Fibroblast of lung (primary cell): ENCODE measurements at regions not wholly inside any gene's neighbourhood (a gene's known extent, or its start where the extent isn't known, plus 50 kb on each side); places are given as distances from the start of the nearest gene placed in this dataset.

Source experiments
- DNase-seq, 2 donors: peaks; one replicate each; pipeline versions ENCODE4 v3.0.0 to v3.0.0-alpha.2; 2010; ENCODE audit warnings: low read depth in 2 of 2
- H2AFZ ChIP-seq: 2 replicates; pipeline ENCODE4 v1.5.1; 2012; ENCODE audit warnings: low read length, control low read depth, inconsistent platforms
- H3K27ac ChIP-seq: 2 replicates; pipeline ENCODE4 v1.5.1; 2011; ENCODE audit warnings: low read length, control low read depth; ENCODE audit not compliant: insufficient read depth
- H3K27me3 ChIP-seq: 2 replicates; pipeline ENCODE4 v1.5.1; 2011; ENCODE audit warnings: mild to moderate bottlenecking, low read length; ENCODE audit not compliant: control insufficient read depth, insufficient read depth
- H3K36me3 ChIP-seq: 2 replicates; pipeline ENCODE4 v1.5.1; 2011; ENCODE audit warnings: low read length; ENCODE audit not compliant: control insufficient read depth, insufficient read depth
- H3K4me1 ChIP-seq: 2 replicates; pipeline ENCODE4 v1.5.1; 2011; ENCODE audit warnings: low read length; ENCODE audit not compliant: control insufficient read depth, insufficient read depth; ENCODE audit errors: extremely low read depth
- H3K4me2 ChIP-seq: 2 replicates; pipeline ENCODE4 v1.5.1; 2011; ENCODE audit warnings: low read length, control low read depth; ENCODE audit not compliant: insufficient read depth; ENCODE audit errors: extremely low read depth
- H3K4me3 ChIP-seq, 4 experiments: fragments of 200-600 bp in 1 of 4; sonication (generic) in 1 of 4; replicated peaks in 1 of 4; 2 replicates each; pipeline ENCODE4 v1.5.1; 2011 to 2016; ENCODE audit warnings: low read length in 4 of 4, low read depth in 3 of 4, mild to moderate bottlenecking in 3 of 4, control low read depth in 2 of 4, inconsistent platforms in 1 of 4, mixed read lengths in 1 of 4; ENCODE audit not compliant: insufficient read depth in 1 of 4; ENCODE audit errors: control extremely low read depth in 1 of 4
- H3K79me2 ChIP-seq: 2 replicates; pipeline ENCODE4 v1.5.1; 2012; ENCODE audit warnings: mild to moderate bottlenecking, low read length, inconsistent platforms; ENCODE audit not compliant: control insufficient read depth, insufficient read depth
- H3K9ac ChIP-seq: 2 replicates; pipeline ENCODE4 v1.5.1; 2011; ENCODE audit warnings: mild to moderate bottlenecking, low read length, control low read depth; ENCODE audit not compliant: insufficient read depth
- H3K9me3 ChIP-seq: 2 replicates; pipeline ENCODE4 v1.5.1; 2012; ENCODE audit warnings: low read depth, low read length; ENCODE audit not compliant: control insufficient read depth, insufficient read depth
- H4K20me1 ChIP-seq: 2 replicates; pipeline ENCODE4 v1.5.1; 2011; ENCODE audit warnings: low read length; ENCODE audit not compliant: control insufficient read depth, insufficient read depth; ENCODE audit errors: extremely low read depth
- CTCF ChIP-seq, 2 donors: IDR thresholded peaks in 1 of 2; conservative IDR thresholded peaks in 1 of 2; 1 replicate in 1 of 2; 2 replicates in 1 of 2; pipeline ENCODE4 v1.5.1; 2011 to 2012; ENCODE audit warnings: low read length in 2 of 2, control low read depth in 1 of 2, inconsistent platforms in 1 of 2, low read depth in 1 of 2, mild to moderate bottlenecking in 1 of 2
- EZH2 ChIP-seq: IDR thresholded peaks from 2 replicates; pipeline ENCODE4 v1.5.1; 2012; ENCODE audit warnings: low read length, control low read depth, mild to moderate bottlenecking; ENCODE audit errors: missing control alignments

- Histone ChIP-seq H2AFZ (no peak overlapping the region), H3K9me3 (no peaks in the 10 kb centered on the region), H3K36me3 (no peaks in the 10 kb centered on the region), H3K9ac (no peak overlapping the region), H3K4me1 (no peaks in the 10 kb centered on the region), H3K4me3 (no peak overlapping the region), H3K27ac (no peak overlapping the region), H3K79me2 (no peaks in the 10 kb centered on the region), H3K27me3 (no peaks in the 10 kb centered on the region), H4K20me1 (no peaks in the 10 kb centered on the region), H3K4me2 (no peak overlapping the region)
- TF ChIP-seq EZH2 (no peak), CTCF (conservative IDR thresholded peaks at IDR 0.05 in 1 of 2, IDR thresholded peaks at IDR 0.05 in 1 of 2; ENCODE audit: low read depth in 1 of 2, low read length in 2 of 2) (no peak)
- no peak for DNase-seq
Measured at GRCh38 chr21:24890021-24890420, 717.3 kb downstream of the MRPL39 start.

GRCh38 chr21:24881506-24881905 lies 725.8 kb downstream of the MRPL39 start:
- H3K4me2 ChIP-seq: no peak overlapping the region
- H3K27me3 ChIP-seq: no peaks in the 10 kb centered on the region
- H3K79me2 ChIP-seq: no peaks in the 10 kb centered on the region
- H3K27ac ChIP-seq: no peak overlapping the region
- peak in 1 of 2 donors; percentile 3 for DNase-seq
- no peak overlapping the region for H2AFZ ChIP-seq
- no peaks in the 10 kb centered on the region for H3K36me3 ChIP-seq
- H3K9ac ChIP-seq: no peak overlapping the region
- no peaks in the 10 kb centered on the region for H3K4me1 ChIP-seq
- TF ChIP-seq EZH2: no peak
- TF ChIP-seq CTCF (conservative IDR thresholded peaks at IDR 0.05 in 1 of 2, IDR thresholded peaks at IDR 0.05 in 1 of 2; ENCODE audit: low read depth in 1 of 2, low read length in 2 of 2): no peak
- no peaks in the 10 kb centered on the region for H4K20me1 ChIP-seq
- no peaks in the 10 kb centered on the region for H3K9me3 ChIP-seq
- H3K4me3 ChIP-seq: no peak overlapping the region

- Histone ChIP-seq H3K79me2 (no peaks in the 10 kb centered on the region), H3K9me3 (no peaks in the 10 kb centered on the region), H3K27ac (no peak overlapping the region), H3K36me3 (no peaks in the 10 kb centered on the region), H3K27me3 (no peaks in the 10 kb centered on the region), H3K4me2 (no peak overlapping the region), H3K4me3 (no peak overlapping the region), H3K9ac (no peak overlapping the region), H4K20me1 (no peaks in the 10 kb centered on the region), H2AFZ (no peak overlapping the region), H3K4me1 (no peaks in the 10 kb centered on the region)
- TF ChIP-seq EZH2 (no peak), CTCF (conservative IDR thresholded peaks at IDR 0.05 in 1 of 2, IDR thresholded peaks at IDR 0.05 in 1 of 2; ENCODE audit: low read depth in 1 of 2, low read length in 2 of 2) (no peak)
- DNase-seq: no peak
Measured at GRCh38 chr21:24870633-24871032, 736.6 kb downstream of the MRPL39 start.
